Brain microvascular endothelial cell (primary cell): ENCODE measurements at regions not wholly inside any gene's neighbourhood (a gene's known extent, or its start where the extent isn't known, plus 50 kb on each side); places are given as distances from the start of the nearest gene placed in this dataset.
"Not testable (repeated sequence)": the region's sequence is repeated elsewhere in the genome, so short reads cannot be mapped to it uniquely, and the experiment has no call there.

Experiments
- DNase-seq: peaks from one replicate; pipeline ENCODE4 v3.0.0-alpha.2; 2020
- H3K27ac ChIP-seq: fragments of 250-450 bp; sonication (Bioruptor Pico); 2 replicates; pipeline ENCODE4 v1.5.1; 2020; ENCODE audit warnings: mild to moderate bottlenecking, moderate library complexity
- H3K27me3 ChIP-seq: fragments of 250-450 bp; sonication (Bioruptor Pico); replicated peaks from 2 replicates; pipeline ENCODE4 v1.5.1; 2020; ENCODE audit warnings: mild to moderate bottlenecking
- H3K36me3 ChIP-seq: fragments of 250-450 bp; sonication (Bioruptor Pico); replicated peaks from 2 replicates; pipeline ENCODE4 v1.5.1; 2020; ENCODE audit warnings: mild to moderate bottlenecking
- H3K4me3 ChIP-seq: 2 replicates; pipeline ENCODE4 v1.5.1; 2011; ENCODE audit warnings: low read depth, mild to moderate bottlenecking, control low read depth, low read length, moderate library complexity
- CTCF ChIP-seq: IDR thresholded peaks from 2 replicates; pipeline ENCODE4 v1.5.1; 2011; ENCODE audit warnings: low read depth, mild to moderate bottlenecking, moderate library complexity, low read length, control low read depth, inconsistent platforms; ENCODE audit errors: missing control alignments
- in situ Hi-C: cut with HindIII; loops from 2 replicates; pipeline ENCODE4 v1.10.0; 2017; ENCODE audit warnings: low sequenced_read_pairs, low pct_ligation_motif_present

- Histone ChIP-seq H3K27me3 (no peaks in the 10 kb centered on the region), H3K4me3 (no peak overlapping the region), H3K27ac (no peak overlapping the region), H3K36me3 (no peaks in the 10 kb centered on the region)
- no peak for TF ChIP-seq CTCF
- no peak for DNase-seq
- in situ Hi-C loops: no loop called here
Measured at GRCh38 chr7:126065766-126066165, 1136.1 kb upstream of the POT1 start.

- Histone ChIP-seq H3K4me3 (no peak overlapping the region), H3K36me3 (no peaks in the 10 kb centered on the region), H3K27me3 (no peaks in the 10 kb centered on the region), H3K27ac (no peak overlapping the region)
- in situ Hi-C loops: no loop called here
- TF ChIP-seq CTCF: no peak
- DNase-seq: no peak
Measured at GRCh38 chr7:126057979-126058378, 1128.4 kb upstream of the POT1 start.

- H3K4me3 ChIP-seq, H3K27me3 ChIP-seq, H3K36me3 ChIP-seq, H3K27ac ChIP-seq, DNase-seq, in situ Hi-C loops: not testable (repeated sequence)
Measured at GRCh38 chr7:126056613-126057012, 1127.0 kb upstream of the POT1 start.

GRCh38 chr7:126052229-126052628, 1122.6 kb upstream of the POT1 start:
- no peak overlapping the region for H3K4me3 ChIP-seq
- in situ Hi-C loops: no loop called here

GRCh38 chr7:126044662-126045061, 1115.0 kb upstream of the POT1 start:
- in situ Hi-C loops: no loop called here
- no peak for TF ChIP-seq CTCF

More at GRCh38 chr7:126052229-126052628, 1122.6 kb upstream of the POT1 start:
- no peaks in the 10 kb centered on the region for H3K27me3 ChIP-seq
- TF ChIP-seq CTCF: no peak
- DNase-seq: no peak
- no peaks in the 10 kb centered on the region for H3K36me3 ChIP-seq
- H3K27ac ChIP-seq: no peak overlapping the region

GRCh38 chr7:126041472-126041871, 1111.8 kb upstream of the POT1 start:
- Histone ChIP-seq H3K4me3 (no peak overlapping the region), H3K27ac (no peak overlapping the region), H3K36me3 (no peaks in the 10 kb centered on the region), H3K27me3 (no peaks in the 10 kb centered on the region)
- in situ Hi-C loops: no loop called here
- TF ChIP-seq CTCF: no peak
- DNase-seq: no peak

More at GRCh38 chr7:126044662-126045061, 1115.0 kb upstream of the POT1 start:
- Histone ChIP-seq H3K4me3 (no peak overlapping the region), H3K27me3 (no peaks in the 10 kb centered on the region), H3K27ac (no peak overlapping the region), H3K36me3 (no peaks in the 10 kb centered on the region)
- DNase-seq: no peak
